GM18870 (cell line): ENCODE measurements at regions not wholly inside any gene's neighbourhood (a gene's known extent, or its start where the extent isn't known, plus 50 kb on each side); places are given as distances from the start of the nearest gene placed in this dataset.

ENCODE experiments used
- ATAC-seq: cut with Tn5 transposase; IDR thresholded peaks from one replicate; pipeline ENCODE4 v1.9.1; 2021; ENCODE audit warnings: moderate library complexity; ENCODE audit not compliant: unreplicated experiment

GRCh38 chr1:72848997-72849396 is 566.7 kb upstream of the NEGR1 start:
- ATAC-seq, result no peak

- no peak for ATAC-seq
Observed at GRCh38 chr1:72847651-72848050, 565.3 kb upstream of the NEGR1 start.

- no peak for ATAC-seq
Observed at GRCh38 chr1:72846476-72847278, 564.3 kb upstream of the NEGR1 start.

- ATAC-seq, result no peak
Observed at GRCh38 chr1:72845981-72846380, 563.6 kb upstream of the NEGR1 start.

GRCh38 chr1:72845381-72845780 is 563.0 kb upstream of the NEGR1 start:
- no peak for ATAC-seq

GRCh38 chr1:72837781-72838180 is 555.4 kb upstream of the NEGR1 start:
- no peak for ATAC-seq

- ATAC-seq, result no peak
Observed at GRCh38 chr1:72830606-72831390, 548.5 kb upstream of the NEGR1 start.

- no peak for ATAC-seq
Observed at GRCh38 chr1:72827278-72827677, 544.9 kb upstream of the NEGR1 start.

GRCh38 chr1:72804541-72804940 is 522.2 kb upstream of the NEGR1 start:
- ATAC-seq, result no peak

- no peak for ATAC-seq
Observed at GRCh38 chr1:72781038-72781437, 498.7 kb upstream of the NEGR1 start.

GRCh38 chr1:72780212-72780611 is 497.9 kb upstream of the NEGR1 start:
- ATAC-seq, result no peak

- no peak for ATAC-seq
Observed at GRCh38 chr1:72777918-72778317, 495.6 kb upstream of the NEGR1 start.

- ATAC-seq, result no peak
Observed at GRCh38 chr1:72763481-72763880, 481.1 kb upstream of the NEGR1 start.

GRCh38 chr1:72759486-72759885 is 477.1 kb upstream of the NEGR1 start:
- no peak for ATAC-seq

- ATAC-seq, result no peak
Observed at GRCh38 chr1:72757843-72758242, 475.5 kb upstream of the NEGR1 start.

GRCh38 chr1:72745413-72745812 is 463.1 kb upstream of the NEGR1 start:
- no peak for ATAC-seq

GRCh38 chr1:72734415-72734814 is 452.1 kb upstream of the NEGR1 start:
- no peak for ATAC-seq

- no peak for ATAC-seq
Observed at GRCh38 chr1:72724951-72725861, 442.9 kb upstream of the NEGR1 start.

GRCh38 chr1:72705921-72706320 is 423.6 kb upstream of the NEGR1 start:
- ATAC-seq, result no peak

GRCh38 chr1:72704841-72705477 is 422.6 kb upstream of the NEGR1 start:
- ATAC-seq, result no peak

GRCh38 chr1:72697410-72697809 is 415.1 kb upstream of the NEGR1 start:
- no peak for ATAC-seq
